ENCODE measurements at regions not wholly inside any gene's neighbourhood (a gene's known extent, or its start where the extent isn't known, plus 50 kb on each side); places are given as distances from the start of the nearest gene placed in this dataset.
A peak's percentile ranks its signal among the peaks of the same experiment; 100 is the strongest.
"Not testable (repeated sequence)": the region's sequence is repeated elsewhere in the genome, so short reads cannot be mapped to it uniquely, and the experiment has no call there.

- Mint-ChIP-seq H3K4me3 (peak overlapping the region in 4 of 10 donors; percentile 8 to 55 (median 33)), H3K36me3 (no peaks in the 10 kb centered on the region), H3K27me3 (peaks cover 0 to 14% (median 4%) of the 10 kb centered on the region in 5 donors), H3K4me1 (peaks cover 10 to 78% (median 18%) of the 10 kb centered on the region in 4 donors), H3K27ac (peak overlapping the region in 5 of 10 donors; percentile 4 to 84 (median 57)), H3K9me3 (peaks cover 0 to 2% (median 0%) of the 10 kb centered on the region in 9 donors)
- no peak for DNase-seq
- POLR2A ChIA-PET = no interaction called here
- no peak for ATAC-seq
Measured at GRCh38 chr22:22166941-22167713, 77.5 kb upstream of the VPREB1 start.

GRCh38 chr22:22165936-22166710, 78.5 kb upstream of the VPREB1 start:
- H3K27ac Mint-ChIP-seq = peak overlapping the region in 3 of 10 donors; percentile 45 to 68 (median 51)
- H3K4me3 Mint-ChIP-seq = no peak overlapping the region
- peaks cover 0 to 14% (median 8%) of the 10 kb centered on the region in 5 donors for H3K27me3 Mint-ChIP-seq

GRCh38 chr22:22164541-22165272, 79.9 kb upstream of the VPREB1 start:
- Mint-ChIP-seq H3K27ac (peak overlapping the region in 2 of 10 donors; percentile 11 to 19), H3K27me3 (peaks cover 0 to 15% (median 8%) of the 10 kb centered on the region in 5 donors), H3K4me1 (peaks cover 11 to 69% (median 15%) of the 10 kb centered on the region in 4 donors), H3K4me3 (no peak overlapping the region), H3K9me3 (peaks cover 0 to 3% (median 0%) of the 10 kb centered on the region in 9 donors), H3K36me3 (no peaks in the 10 kb centered on the region)
- ATAC-seq = no peak
- no peak for DNase-seq
- POLR2A ChIA-PET = no interaction called here

More at GRCh38 chr22:22165936-22166710, 78.5 kb upstream of the VPREB1 start:
- DNase-seq (no peak), ATAC-seq (no peak)
- POLR2A ChIA-PET = no interaction called here
- Mint-ChIP-seq H3K9me3 (peaks cover 0 to 3% (median 0%) of the 10 kb centered on the region in 9 donors), H3K4me1 (peaks cover 11 to 80% (median 18%) of the 10 kb centered on the region in 4 donors), H3K36me3 (no peaks in the 10 kb centered on the region)

DNA sequence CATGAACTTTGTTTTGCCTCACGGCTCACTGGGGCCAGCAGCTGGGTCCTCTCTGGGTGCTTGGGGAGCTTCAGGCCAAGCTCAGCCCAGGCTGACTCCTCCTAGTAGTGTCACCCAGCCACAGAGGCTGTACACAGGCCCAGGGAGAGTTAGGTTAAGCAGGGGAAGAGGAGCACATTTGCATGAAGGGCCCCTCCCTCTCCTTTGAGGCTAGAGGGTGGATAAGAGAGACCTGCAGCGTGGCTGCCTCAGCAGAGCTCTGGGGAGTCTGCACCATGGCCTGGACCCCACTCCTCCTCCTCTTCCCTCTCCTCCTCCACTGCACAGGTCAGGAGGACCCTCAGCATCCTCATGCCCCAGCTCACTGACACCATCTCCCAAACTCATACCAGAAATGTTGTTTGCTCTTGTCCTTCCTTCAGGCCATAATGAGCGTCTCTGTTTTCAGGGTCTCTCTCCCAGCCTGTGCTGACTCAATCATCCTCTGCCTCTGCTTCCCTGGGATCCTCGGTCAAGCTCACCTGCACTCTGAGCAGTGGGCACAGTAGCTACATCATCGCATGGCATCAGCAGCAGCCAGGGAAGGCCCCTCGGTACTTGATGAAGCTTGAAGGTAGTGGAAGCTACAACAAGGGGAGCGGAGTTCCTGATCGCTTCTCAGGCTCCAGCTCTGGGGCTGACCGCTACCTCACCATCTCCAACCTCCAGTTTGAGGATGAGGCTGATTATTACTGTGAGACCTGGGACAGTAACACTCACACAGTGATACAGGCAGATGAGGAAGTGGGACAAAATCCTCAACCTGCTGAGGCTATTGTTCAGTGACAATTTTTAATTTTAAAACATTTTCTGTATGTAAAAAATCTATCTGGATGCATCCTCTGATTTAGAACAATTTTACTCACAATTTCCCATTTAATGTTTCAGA, 82.4 kb upstream of the VPREB1 start:
- DNase-seq = no peak
- Mint-ChIP-seq H3K4me3 (peak overlapping the region in 1 of 10 donors; percentile 72), H3K27ac (peak overlapping the region in 1 of 10 donors; percentile 54), H3K27me3 (peaks cover 0 to 20% (median 8%) of the 10 kb centered on the region in 5 donors), H3K9me3 (peaks cover 0 to 4% (median 0%) of the 10 kb centered on the region in 9 donors), H3K4me1 (peaks cover 1 to 65% (median 2%) of the 10 kb centered on the region in 4 donors), H3K36me3 (no peaks in the 10 kb centered on the region)
- ATAC-seq = peak in 1 of 2 donors; percentile 62
- POLR2A ChIA-PET = interaction anchor here (0.7 kb wide), 1 partner anchor 23 kb away, joined by 4 read pairs; no protein-coding TSS in a partner anchor

DNA sequence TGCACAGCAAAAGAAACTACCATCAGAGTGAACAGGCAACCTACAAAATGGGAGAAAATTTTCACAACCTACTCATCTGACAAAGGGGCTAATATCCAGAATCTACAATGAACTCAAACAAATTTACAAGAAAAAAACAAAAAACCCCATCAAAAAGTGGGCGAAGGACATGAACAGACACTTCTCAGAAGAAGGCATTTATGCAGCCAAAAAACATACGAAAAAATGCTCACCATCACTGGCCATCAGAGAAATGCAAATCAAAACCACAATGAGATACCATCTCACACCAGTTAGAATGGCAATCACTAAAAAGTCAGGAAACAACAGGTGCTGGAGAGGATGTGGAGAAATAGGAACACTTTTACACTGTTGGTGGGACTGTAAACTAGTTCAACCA, 83.8 kb upstream of the VPREB1 start:
- DNase-seq, H3K27ac Mint-ChIP-seq, ATAC-seq, H3K4me3 Mint-ChIP-seq, H3K9me3 Mint-ChIP-seq, H3K36me3 Mint-ChIP-seq, POLR2A ChIA-PET: not testable (repeated sequence)
- H3K27me3 Mint-ChIP-seq = peaks cover 0 to 17% (median 8%) of the 10 kb centered on the region in 5 donors
- H3K4me1 Mint-ChIP-seq = peaks cover 5 to 63% (median 8%) of the 10 kb centered on the region in 4 donors

DNA sequence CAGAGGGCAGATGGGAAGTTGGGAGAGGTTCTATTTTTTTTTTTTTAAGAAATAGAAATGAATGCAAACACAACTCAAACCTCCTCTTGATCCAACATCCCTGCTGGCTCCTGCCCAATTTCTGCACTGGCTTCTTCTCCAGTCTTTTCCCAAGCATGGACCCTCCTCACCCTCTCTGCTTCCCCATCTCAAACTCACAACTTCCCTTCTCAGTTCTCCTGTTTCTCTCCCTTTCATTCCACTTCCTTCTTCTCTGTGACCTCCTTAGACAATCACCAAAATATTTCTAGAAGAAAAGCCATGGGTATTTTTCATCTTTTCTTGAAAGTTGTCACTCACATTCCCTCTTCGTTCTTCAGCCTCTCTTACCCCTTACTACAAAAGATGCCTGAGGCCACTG, 85.2 kb upstream of the VPREB1 start:
- H3K27me3 Mint-ChIP-seq = peaks cover 0 to 15% (median 8%) of the 10 kb centered on the region in 5 donors
- peaks cover 0 to 4% (median 0%) of the 10 kb centered on the region in 9 donors for H3K9me3 Mint-ChIP-seq
- H3K36me3 Mint-ChIP-seq = no peaks in the 10 kb centered on the region

DNA sequence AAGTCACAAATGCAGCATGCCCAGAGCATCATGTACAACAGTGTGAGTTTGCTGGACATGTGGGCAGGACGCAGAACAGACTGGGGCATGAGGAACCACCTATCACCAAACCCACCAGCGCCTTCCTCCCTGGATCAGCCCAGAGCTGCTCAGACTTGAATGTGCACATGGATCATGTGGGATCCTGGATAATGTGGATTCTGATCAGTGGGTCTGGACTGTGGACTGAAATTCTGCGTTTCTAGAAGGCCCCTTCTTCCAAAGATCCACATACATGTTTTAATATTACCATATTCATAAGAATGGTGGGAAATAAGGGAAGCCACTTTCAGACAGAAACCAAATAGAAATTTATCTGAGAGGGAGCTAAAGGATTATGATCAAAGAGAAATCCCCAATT, 85.6 kb upstream of the VPREB1 start:
- Mint-ChIP-seq H3K9me3 (peaks cover 0 to 4% (median 0%) of the 10 kb centered on the region in 9 donors), H3K4me3 (no peak overlapping the region), H3K4me1 (peaks cover 5 to 46% (median 8%) of the 10 kb centered on the region in 4 donors), H3K27ac (no peak overlapping the region), H3K27me3 (peaks cover 0 to 15% (median 6%) of the 10 kb centered on the region in 5 donors), H3K36me3 (no peaks in the 10 kb centered on the region)
- no peak for ATAC-seq
- POLR2A ChIA-PET = no interaction called here
- DNase-seq = no peak

More for the DNA sequence above, 85.2 kb upstream of the VPREB1 start:
- no peak for DNase-seq
- Mint-ChIP-seq H3K27ac (peak overlapping the region in 2 of 10 donors; percentile 1 to 14), H3K4me1 (peaks cover 5 to 50% (median 8%) of the 10 kb centered on the region in 4 donors), H3K4me3 (no peak overlapping the region)
- POLR2A ChIA-PET = no interaction called here
- ATAC-seq = no peak

GRCh38 chr22:22158207-22158816, 86.3 kb upstream of the VPREB1 start:
- peaks cover 0 to 4% (median 0%) of the 10 kb centered on the region in 9 donors for H3K9me3 Mint-ChIP-seq
- POLR2A ChIA-PET = no interaction called here

GRCh38 chr22:22157348-22157725, 87.2 kb upstream of the VPREB1 start:
- H3K27ac Mint-ChIP-seq = peak overlapping the region in 6 of 10 donors; percentile 34 to 86 (median 63)
- no peak for ATAC-seq
- no peaks in the 10 kb centered on the region for H3K36me3 Mint-ChIP-seq
- peaks cover 5 to 33% (median 8%) of the 10 kb centered on the region in 4 donors for H3K4me1 Mint-ChIP-seq
- H3K9me3 Mint-ChIP-seq = peaks cover 0 to 4% (median 0%) of the 10 kb centered on the region in 9 donors
- no peak for DNase-seq
- H3K4me3 Mint-ChIP-seq = peak overlapping the region in 2 of 10 donors; percentile 12 to 36
- H3K27me3 Mint-ChIP-seq = peaks cover 0 to 11% (median 1%) of the 10 kb centered on the region in 5 donors
- POLR2A ChIA-PET = no interaction called here

More at GRCh38 chr22:22158207-22158816, 86.3 kb upstream of the VPREB1 start:
- Mint-ChIP-seq H3K36me3 (no peaks in the 10 kb centered on the region), H3K4me3 (no peak overlapping the region), H3K27me3 (peaks cover 0 to 11% (median 1%) of the 10 kb centered on the region in 5 donors), H3K4me1 (peaks cover 5 to 39% (median 8%) of the 10 kb centered on the region in 4 donors), H3K27ac (no peak overlapping the region)
- DNase-seq = no peak
- ATAC-seq = no peak

DNA sequence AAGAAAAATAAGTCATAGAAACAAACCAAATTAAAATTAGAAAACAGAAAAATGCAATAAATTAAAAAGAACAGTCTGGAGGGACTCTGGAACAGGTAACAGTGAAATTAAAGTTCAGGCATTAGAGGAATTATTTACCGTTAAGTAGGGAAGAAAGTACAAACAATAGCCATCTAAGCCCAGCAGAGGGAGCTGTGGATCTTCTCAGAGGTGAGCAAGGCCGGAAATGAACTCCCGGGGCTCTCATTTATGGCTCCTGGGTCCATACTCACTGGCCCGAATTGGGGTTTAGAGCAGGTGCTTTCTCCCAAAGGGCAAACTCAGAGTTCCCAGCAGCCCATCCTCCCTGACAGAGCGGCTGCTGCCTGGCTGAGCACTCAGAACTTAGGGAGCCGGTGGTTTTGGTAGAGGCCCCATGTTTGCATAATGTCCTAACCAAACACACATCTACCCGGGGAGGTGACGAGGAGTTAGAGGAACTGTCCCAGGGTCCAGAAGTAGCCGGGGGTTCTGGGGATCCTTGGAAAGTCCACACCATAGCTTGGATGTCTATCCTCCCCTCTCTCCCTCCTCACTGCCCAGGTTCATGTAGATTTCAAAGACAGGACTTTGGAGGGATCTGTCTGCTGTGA, 87.8 kb upstream of the VPREB1 start:
- H3K4me3 Mint-ChIP-seq = peak overlapping the region in 2 of 10 donors; percentile 12 to 36
- peaks cover 3 to 28% (median 8%) of the 10 kb centered on the region in 4 donors for H3K4me1 Mint-ChIP-seq
- H3K36me3 Mint-ChIP-seq = no peaks in the 10 kb centered on the region
- ATAC-seq (peak; percentile 80 to 82), DNase-seq (peak; percentile 20 to 82 (median 56))
- peak overlapping the region in 9 of 10 donors; percentile 8 to 86 (median 63) for H3K27ac Mint-ChIP-seq
- peaks cover 0 to 9% (median 4%) of the 10 kb centered on the region in 5 donors for H3K27me3 Mint-ChIP-seq
- H3K9me3 Mint-ChIP-seq = peaks cover 0 to 4% (median 0%) of the 10 kb centered on the region in 9 donors
- POLR2A ChIA-PET = no interaction called here

GRCh38 chr22:22156348-22156715, 88.3 kb upstream of the VPREB1 start:
- peaks cover 2 to 11% (median 9%) of the 10 kb centered on the region in 5 donors for H3K27me3 Mint-ChIP-seq
- H3K4me3 Mint-ChIP-seq = peak overlapping the region in 1 of 10 donors; percentile 12
- ATAC-seq (no peak), DNase-seq (no peak)
- peaks cover 0 to 4% (median 0%) of the 10 kb centered on the region in 9 donors for H3K9me3 Mint-ChIP-seq
- H3K36me3 Mint-ChIP-seq = no peaks in the 10 kb centered on the region
- H3K4me1 Mint-ChIP-seq = peaks cover 3 to 27% (median 8%) of the 10 kb centered on the region in 4 donors
- H3K27ac Mint-ChIP-seq = peak overlapping the region in 1 of 10 donors; percentile 63
- POLR2A ChIA-PET = no interaction called here

All from naive thymus-derived CD8-positive, alpha-beta T cell (primary cell).